GM21526 (cell line): ENCODE measurements at regions not wholly inside any gene's neighbourhood (a gene's known extent, or its start where the extent isn't known, plus 50 kb on each side); places are given as distances from the start of the nearest gene placed in this dataset.

Experiments
- ATAC-seq: cut with Tn5 transposase; IDR thresholded peaks from one replicate; pipeline ENCODE4 v1.9.1; 2021; ENCODE audit warnings: moderate library complexity; ENCODE audit not compliant: unreplicated experiment, low FRiP score

GRCh38 chr6:23389386-23389785 is 736.6 kb upstream of the NRSN1 start:
- ATAC-seq, result no peak

DNA sequence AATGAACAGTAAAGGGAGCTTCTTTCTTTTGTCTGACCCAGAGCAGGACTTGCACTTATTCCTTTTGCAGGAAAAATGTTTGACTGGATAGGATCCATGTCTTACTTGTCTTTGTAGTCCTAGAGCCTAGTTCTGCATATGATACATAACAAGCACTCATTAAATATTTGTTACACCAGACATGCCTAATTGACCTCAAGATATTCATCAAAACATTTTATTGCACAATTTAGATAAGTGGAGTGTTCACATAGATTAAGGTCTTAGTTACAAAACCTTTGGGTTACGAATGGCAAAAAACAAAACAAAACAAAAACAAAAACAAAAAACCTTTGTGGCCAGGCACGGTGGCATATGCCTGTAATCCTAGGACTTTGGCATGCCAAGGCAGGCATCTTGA is 735.8 kb upstream of the NRSN1 start:
- ATAC-seq, result no peak

- ATAC-seq, result no peak
These were observed 731.3 kb upstream of the NRSN1 start for GRCh38 chr6:23394681-23395080.

DNA sequence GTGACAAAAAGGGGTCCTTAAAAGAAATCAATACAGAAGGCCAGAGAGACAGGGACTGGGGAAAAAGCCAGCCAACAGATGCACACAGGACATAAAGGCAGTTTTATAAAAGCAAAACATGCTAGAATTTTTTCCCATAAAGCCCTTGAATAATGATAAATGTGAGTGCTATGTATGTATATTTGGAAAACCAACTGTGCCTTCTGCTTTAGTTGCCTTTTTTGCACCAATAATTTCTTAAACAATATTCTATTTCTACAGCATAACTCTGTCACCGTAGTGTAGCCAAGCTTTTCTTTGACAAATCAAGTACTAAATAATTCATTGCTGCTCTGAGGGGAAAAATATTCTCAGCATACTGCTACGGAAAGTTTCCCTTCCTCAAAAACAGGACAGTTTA is 730.6 kb upstream of the NRSN1 start:
- ATAC-seq, result no peak

GRCh38 chr6:23396949-23397348 is 729.1 kb upstream of the NRSN1 start:
- ATAC-seq, result no peak

DNA sequence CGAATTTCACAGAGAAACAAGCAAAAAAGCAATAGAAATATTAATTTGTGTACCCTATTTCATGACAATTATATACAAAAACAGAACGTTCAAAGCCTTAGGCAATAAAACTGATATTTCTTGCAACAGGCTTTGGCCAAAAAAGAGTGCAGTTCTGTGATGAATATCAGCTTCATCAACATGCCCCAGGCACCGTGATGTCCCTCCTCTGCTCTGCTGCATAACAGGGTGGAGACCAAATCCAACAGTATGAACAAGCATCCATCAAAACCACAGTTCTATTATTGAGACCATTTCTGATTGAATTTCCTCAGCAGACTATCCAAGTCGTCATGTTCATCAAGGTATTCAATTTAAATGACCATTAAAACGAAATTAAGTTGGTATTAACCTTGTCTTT is 722.6 kb upstream of the NRSN1 start:
- no peak for ATAC-seq

- ATAC-seq, result no peak
These were observed 716.5 kb upstream of the NRSN1 start for GRCh38 chr6:23409531-23409930.

DNA sequence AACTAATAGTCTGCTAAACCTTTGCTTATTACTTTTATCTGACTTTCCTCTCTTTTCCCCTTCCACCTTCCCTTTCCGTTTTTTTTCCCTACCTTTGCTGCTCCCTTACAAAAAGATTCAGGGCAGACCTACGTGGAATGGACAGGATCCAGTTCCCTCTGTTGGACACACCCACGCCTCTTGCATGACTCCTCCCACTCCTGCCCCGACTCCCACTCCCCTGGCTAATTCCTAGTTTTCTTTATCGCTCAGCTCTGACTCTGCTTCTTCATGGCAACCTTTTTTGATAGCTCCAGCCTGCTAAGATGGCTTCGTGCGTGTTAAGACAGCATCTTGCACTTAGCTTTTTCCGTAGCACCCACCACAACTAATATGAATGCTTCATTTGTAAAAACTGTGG is 715.6 kb upstream of the NRSN1 start:
- no peak for ATAC-seq

- ATAC-seq, result no peak
These were observed 713.2 kb upstream of the NRSN1 start for GRCh38 chr6:23412770-23413169.

DNA sequence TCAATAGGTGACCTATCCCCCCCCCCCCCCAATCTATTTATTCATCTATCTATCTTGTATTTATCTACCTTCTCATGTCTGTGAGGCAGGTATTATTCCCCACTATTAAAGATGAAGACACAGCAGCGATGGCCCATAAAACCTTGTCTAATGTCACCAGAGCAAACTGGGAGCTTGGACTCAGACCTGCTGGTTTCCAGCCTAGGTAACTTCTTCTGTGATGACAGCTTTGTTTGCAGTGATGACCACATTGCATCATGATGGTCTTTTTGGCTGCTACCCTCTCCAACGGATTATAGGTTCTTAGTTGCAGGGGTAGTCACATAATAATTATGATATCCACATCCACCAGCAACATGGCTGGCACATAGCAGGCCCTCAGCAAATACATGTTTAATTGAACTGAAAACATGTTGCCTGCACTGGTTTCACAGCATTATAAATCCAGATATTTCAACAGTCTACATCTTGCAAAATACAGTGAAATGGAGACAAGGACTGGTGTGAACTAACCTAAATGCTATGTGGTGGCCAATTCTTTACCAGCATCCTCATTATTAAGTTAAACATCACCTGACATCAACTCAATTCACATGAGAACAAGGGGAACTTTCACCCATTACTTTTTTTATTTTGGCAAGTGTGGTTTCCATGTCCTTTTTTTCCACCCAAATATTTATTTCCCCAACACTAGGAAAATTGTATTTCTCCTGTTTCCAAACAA is 712.5 kb upstream of the NRSN1 start:
- no peak for ATAC-seq

DNA sequence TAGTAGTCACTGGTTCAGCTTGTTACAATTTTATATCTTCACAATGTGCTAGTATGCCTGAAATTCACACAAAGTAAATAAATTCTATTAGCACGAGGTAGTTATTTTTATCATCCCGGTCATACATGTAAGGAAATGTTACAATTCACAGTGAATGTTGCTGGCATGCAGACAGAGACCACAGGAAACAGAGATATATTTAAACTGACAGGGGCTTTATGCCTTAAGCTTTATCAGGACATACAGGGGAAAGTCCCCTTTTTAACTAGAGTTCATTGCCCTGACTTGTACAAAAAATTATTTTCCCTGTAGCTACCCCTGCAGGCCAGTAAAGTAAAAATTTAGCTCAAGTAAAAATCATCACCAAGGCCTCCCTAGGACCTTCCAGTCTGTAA is 712.0 kb upstream of the NRSN1 start:
- ATAC-seq, result no peak

- no peak for ATAC-seq
These were observed 711.1 kb upstream of the NRSN1 start for GRCh38 chr6:23414922-23415321.

GRCh38 chr6:23415819-23416427 is 710.1 kb upstream of the NRSN1 start:
- no peak for ATAC-seq

DNA sequence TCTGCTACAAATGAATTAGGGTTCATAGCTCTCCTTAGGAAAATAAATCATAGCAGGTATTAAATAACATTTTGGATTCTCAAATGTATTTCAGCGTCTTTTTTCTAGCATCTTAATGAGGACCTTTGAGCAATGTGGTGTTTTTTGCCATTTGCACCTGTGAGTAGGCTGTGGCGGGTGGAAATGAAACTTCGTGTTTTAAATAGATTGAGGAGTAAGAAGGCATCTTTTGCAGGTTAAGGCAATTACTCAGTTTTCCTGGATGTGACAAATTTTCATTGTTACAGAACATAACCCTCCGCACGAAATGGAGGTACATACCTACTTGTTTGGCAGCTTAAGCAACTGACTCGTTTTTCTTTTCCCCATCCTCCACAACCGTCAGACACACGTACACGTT is 708.9 kb upstream of the NRSN1 start:
- no peak for ATAC-seq

- ATAC-seq, result no peak
These were observed 707.9 kb upstream of the NRSN1 start for GRCh38 chr6:23418095-23418494.

- ATAC-seq, result no peak
These were observed 707.0 kb upstream of the NRSN1 start for GRCh38 chr6:23419046-23419445.

GRCh38 chr6:23420659-23421350 is 705.2 kb upstream of the NRSN1 start:
- ATAC-seq, result no peak

DNA sequence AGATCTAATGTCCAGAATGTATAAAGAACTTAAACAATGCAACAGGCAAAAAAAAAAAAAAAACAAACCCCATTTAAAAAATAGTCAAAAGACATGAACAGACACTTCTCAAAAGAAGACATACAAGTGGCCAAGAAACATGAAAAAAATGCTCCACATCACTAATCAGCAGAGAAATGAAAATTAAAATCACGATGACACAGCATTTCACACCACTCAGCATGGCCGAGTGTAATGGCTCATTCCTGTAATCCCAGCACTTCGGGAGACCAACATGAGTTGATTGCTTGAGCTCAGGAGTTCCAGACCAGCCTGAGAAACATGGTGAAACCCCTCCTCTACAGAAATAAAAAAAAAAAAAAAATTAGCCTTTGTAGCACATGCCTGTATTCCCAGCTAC is 701.4 kb upstream of the NRSN1 start:
- ATAC-seq, result no peak

DNA sequence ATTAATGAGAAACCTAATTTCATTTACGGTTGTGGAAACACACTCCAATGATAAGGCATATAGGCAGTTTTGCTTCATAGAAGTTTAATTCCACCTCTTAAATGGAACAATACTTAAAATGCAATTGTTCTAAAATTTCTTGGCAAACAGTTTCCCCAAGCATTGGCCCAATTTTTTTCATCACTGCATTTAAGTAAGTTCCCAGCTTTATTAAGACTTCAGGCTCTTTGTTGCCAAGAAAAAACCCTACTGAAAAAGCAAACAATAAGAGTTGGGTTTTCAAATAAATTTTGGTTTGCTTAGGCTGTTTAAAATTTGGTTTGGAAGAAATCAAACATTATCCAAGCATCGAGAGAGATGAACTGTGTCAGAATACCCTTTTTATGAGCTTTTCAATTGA is 690.9 kb upstream of the NRSN1 start:
- ATAC-seq, result no peak

DNA sequence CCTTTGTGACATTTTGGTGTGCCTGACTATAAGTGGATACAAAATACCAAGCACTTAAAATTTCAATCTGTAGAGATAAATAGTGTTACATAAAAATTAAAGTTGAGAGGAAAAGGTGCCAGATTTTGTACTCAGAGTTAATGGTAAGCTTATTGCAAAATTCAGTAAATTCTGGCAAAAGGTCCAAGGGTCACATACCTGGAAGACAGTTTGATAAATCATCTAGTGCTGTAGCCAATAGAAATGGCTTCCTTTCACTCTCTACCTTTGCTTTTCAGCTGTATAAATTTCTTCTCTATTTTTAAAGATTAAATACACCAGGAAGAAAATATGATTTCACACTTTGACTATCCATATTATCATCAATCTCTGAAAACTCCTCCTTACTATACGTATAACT is 690.2 kb upstream of the NRSN1 start:
- ATAC-seq, result no peak

GRCh38 chr6:23441808-23442461 is 684.1 kb upstream of the NRSN1 start:
- no peak for ATAC-seq
